Left hindlimb (tissue), 1 donor: ENCODE measurements at regions not wholly inside any gene's neighbourhood (a gene's known extent, or its start where the extent isn't known, plus 50 kb on each side); places are given as distances from the start of the nearest gene placed in this dataset.

Experiments
- DNase-seq: peaks from one replicate; pipeline ENCODE4 v3.0.0-alpha.2; 2018

DNA sequence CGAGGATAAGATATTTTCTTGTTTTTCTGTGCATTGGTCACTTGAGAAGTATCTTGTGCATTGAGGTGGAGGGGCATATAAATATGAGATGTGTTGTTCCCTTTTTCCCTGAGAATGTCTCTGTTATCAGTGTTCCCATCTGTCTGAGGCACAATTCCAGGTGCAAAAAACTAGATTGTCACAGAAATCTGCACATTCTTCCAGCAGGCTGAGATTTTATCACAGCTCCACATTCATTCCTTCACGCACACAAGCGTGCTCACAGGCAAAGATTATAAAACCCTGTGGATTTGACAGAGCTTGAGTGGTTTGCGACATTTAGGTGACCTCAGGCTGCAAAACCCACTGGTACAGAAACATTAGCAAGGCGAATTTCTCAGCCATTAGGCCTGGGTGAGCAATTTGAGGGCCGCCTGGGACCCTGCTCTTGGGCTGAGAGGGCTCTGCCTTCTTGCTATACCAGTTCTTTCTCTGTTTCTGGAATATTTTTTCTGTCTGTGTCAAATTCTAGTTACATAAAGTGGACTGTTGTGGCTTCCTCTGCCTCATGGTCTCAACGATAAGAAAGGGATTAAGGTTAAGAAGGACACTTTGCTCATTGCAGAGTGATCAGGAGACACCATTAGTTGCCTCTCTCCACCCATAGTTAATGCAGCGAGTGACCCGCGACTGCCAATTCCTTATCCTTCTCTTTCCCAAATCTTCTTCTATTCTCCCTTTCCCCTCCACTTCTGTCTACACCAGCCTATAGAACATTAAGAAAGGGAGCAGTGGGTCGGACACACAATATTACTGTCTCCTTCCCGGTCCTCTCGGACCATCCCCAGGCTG is 86.7 kb upstream of the C1QTNF7 start:
- DNase-seq, result no peak

DNA sequence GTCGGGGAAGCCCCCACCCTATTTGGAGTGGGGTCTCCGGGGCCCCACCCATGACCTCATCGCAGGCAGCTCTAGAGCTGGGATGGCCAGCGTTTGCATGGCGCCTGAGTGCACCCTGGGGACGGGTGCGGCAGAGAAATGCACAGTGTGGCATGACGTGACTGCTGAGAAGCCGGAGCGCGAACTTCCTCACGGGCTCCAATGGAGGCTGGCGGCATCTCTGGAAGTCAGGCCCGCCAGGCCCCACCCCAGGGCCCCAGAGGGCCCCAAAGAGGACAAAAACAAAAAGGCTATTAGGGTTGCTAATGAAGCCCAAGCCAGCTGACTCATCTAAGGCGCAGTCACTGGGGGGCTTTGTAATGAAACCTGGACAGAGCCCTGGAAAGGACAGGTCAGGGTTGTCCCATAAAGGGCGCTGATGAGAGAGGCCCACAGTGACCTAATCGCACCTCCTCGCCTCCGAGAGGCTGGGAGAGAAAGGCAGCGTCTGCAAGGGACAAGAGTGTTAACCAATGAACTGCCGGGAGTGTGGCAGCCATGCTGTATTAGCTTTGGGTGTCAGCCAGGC is 86.0 kb upstream of the C1QTNF7 start:
- no peak for DNase-seq

DNA sequence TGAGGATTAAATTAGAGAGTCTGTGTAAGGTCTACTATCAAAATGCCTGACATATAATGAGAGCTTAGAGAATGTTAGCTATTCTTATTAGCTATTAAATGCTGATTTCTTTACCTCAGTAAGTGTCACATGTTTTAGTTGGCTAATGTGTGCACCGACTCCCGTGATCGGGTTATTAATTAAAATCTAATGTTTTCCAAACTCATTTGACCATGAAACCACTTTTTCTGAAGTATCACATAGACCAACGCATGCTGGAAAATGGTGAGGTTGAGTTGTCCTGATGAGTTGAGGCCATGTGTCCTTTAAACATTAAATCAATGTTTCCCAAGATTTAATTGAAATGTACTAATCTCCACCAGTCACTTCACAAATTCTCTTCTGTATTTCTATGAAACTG is 84.8 kb upstream of the C1QTNF7 start:
- no peak for DNase-seq

DNA sequence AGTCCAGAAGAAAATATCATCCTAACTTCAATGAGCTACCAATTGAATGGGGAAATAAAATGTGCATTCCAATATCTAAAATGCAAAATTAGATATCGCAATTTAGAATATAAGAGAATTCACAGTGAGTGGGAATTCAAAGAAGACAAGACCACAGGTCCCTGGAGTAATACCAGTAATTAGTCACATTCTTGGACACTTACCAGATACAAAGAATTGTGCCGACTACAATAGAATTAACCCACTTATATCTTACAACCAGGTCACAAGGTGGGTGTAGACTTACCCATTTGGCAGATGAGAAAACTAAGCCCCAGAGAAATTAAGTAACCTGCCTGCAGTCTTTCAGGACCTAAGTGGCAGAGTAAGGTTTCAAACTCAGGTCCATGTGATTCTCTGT is 84.3 kb upstream of the C1QTNF7 start:
- no peak for DNase-seq

DNA sequence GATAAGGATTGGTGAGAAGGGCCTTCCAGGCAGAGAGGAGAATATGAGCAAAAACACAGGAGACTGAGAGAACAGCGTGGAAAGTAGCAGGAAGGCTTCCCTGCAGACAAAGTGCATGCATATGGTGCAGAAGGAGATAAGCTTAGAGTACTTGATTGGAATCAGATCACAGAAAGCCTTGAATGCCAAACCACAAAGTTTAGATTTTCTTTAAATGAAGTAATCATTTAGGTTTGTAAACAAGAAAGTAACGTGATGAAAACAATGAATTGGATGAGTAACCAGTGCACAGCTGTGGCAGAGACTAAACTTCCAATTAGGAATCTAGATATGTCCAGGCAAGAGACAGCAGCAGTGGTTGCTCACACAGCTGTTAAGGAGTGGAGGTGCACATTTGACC is 83.8 kb upstream of the C1QTNF7 start:
- no peak for DNase-seq

GRCh38 chr4:15345134-15345533 is 82.7 kb upstream of the C1QTNF7 start:
- no peak for DNase-seq

DNA sequence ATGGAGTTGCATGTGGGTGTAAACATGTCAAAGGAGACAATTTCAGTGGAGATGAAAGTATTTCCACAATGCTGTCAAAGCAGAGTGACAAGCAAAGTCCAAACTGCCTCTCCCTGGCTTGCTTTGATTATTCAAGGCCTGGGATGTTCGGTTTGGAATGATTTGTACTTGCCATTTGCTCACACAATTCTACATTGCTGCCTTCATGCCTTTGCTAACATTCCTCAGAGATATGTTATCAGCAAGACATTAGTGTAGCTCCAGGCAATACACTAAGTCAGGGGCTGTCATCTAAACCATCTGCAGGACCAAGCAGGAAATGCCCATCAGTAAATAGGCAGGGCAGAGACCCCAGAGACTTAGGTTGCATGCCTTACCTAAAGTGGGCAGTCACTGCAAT is 79.6 kb upstream of the C1QTNF7 start:
- no peak for DNase-seq

GRCh38 chr4:15348695-15349094 is 79.1 kb upstream of the C1QTNF7 start:
- DNase-seq, result no peak

GRCh38 chr4:15349531-15349935 is 78.3 kb upstream of the C1QTNF7 start:
- no peak for DNase-seq

- DNase-seq, result no peak
These were observed 77.9 kb upstream of the C1QTNF7 start for GRCh38 chr4:15349965-15350364.

GRCh38 chr4:15352524-15352923 is 75.3 kb upstream of the C1QTNF7 start:
- DNase-seq, result no peak

- DNase-seq, result no peak
These were observed 74.6 kb upstream of the C1QTNF7 start for GRCh38 chr4:15353207-15353606.

DNA sequence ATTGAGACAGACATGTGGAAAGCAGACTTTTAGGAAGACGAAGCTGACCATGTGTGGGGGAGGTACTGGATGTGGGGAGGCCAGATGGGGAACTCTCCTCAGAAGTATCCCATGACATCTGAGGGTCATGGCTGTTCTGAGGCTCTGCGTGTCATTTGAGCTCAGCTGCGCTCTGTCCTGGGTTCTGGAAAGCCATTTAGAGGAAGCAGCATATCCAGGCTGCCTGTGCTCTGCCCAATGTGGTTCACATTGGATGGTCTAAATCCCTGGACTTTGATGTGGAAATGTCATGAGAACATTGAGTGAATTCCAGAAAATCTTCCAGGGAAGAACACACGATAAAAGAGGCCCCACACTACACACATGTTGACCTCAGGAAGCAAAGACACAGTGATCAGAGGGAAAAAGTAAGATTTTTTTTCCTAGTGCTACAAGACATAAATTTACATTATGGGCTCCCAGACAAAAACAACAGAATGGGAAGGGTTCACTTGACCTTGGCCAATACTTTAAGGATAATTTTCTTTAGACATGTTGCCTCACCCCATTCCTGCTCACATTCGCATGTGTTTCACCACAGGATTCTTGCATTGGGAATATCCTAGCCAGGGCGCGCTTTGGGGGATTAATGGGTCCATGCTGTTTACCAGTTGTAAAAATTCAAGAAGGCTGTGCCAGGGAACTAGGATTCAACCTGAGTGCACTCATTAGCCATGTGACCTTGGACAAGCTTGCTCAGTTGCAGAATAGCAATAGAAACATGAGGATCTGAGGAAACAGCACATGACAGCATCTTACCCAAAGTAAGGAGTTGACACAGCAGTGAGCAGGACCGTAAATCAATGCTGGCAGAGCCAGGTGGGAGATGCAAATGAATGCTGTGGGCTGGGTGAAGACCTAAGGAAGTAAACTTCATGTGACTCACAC is 73.2 kb upstream of the C1QTNF7 start:
- no peak for DNase-seq

GRCh38 chr4:15361529-15361928 is 66.3 kb upstream of the C1QTNF7 start:
- DNase-seq, result no peak

DNA sequence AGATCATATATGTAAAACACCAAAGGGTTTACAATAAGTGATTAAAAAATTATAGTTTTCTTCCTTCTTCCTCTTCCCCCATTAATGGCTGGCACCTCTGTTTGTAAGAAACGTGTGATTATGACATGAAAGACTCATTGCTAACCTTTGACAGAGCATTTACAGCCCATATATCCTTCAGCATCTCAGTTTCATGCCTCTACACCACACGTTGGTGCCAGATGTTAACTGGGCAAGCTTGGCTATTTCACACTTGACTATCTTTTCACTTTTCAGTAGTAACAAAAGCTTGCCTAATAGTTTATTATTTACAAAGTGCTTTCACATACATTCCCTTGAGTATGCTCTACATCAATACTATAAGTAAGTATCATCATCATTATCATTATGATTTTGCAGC is 65.3 kb upstream of the C1QTNF7 start:
- no peak for DNase-seq

GRCh38 chr4:15364183-15364582 is 63.6 kb upstream of the C1QTNF7 start:
- no peak for DNase-seq

DNA sequence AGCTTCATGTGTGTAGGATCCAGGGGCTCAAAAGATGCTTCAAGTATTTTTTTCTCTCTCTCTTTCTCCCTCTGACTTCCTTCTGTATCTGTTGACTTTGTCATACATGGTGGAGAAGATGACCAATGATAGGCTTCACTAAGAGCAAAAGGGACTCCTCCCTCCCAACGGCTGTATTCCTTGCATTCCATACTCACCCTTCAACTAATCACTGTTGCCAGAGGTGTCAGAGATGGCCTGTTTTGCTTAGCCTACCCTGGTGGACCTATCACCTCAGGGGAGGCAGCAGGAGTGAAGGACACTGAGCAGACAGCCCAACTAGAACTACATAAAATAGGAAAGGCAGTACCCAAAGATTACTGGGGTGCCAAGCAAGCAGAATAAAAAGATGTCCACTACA is 62.2 kb upstream of the C1QTNF7 start:
- no peak for DNase-seq

DNA sequence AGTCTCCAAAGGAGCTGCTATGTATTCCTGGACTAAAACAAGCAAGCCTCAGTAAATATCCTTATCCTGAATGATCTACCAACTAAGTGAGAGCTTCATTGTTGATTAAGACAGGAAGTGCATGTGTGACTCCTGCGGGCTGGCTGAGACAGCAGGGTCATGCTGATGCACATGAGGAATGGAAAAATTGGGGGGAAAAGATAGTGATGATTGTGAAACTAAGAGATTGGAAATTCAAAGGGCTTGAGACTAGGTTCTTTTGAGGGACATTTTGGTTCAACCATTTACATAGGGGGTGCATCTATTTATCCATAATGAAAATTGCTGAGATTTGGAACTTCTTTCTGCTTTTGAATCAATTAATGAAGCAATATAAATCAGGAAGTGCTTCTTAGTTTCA is 61.1 kb upstream of the C1QTNF7 start:
- no peak for DNase-seq

DNA sequence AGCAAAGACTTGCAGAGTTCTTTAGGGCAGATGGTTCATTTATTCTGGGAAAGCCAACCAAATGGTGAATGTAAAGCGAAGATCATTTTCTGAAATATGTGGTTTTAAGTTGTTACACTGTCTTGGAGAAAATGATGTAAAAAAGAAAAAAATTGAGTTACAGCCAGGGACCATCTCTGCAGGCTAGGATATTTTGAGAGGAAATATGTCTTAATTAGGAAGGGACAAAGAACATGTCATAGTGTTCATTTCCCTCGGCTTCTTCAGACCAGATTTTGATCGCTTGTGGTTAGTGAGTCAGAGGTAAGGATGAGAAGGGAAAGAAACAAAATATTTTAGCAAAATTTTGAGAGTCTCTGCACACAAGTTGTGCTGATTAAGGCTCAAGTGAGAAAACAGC is 59.0 kb upstream of the C1QTNF7 start:
- no peak for DNase-seq

DNA sequence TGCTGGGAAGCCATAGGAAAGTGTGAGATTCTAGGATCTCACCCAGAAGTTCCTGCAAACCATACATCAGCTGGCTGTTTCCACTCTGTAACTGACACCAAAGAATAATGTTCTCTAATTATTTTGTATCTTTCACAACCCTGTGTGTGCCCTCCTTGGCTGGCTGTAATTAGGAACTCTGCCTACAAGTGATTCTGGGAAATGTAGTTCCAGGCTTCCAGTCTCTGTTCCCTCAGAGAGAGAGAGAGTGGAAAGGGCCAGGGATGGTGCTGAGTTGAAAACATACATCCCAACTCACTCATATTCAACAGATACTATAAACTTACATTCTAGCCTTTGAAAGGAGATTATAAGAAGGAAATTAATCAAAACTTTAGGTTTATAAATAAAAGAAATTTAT is 57.5 kb upstream of the C1QTNF7 start:
- DNase-seq, result no peak

DNA sequence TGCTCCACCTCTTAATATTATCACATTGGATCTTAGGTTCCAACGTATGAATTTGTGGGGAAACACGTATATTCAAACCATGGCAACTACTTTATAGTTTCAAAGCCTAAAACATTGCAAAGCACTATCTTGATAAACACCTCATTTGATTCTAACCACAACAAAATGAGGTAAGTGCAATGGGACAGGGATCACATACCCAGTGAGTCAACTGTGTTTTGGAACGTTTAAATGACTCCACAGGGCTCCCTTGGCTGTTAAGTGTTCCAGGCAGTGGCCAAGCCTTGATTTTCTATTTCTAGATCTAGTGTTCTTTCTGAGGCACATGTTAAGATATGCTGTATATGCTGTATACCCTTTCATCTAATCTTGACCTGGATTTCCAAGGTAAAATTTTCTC is 54.5 kb upstream of the C1QTNF7 start:
- no peak for DNase-seq

- no peak for DNase-seq
These were observed 53.2 kb upstream of the C1QTNF7 start for GRCh38 chr4:15374656-15375055.

GRCh38 chr4:15375667-15376066 is 52.2 kb upstream of the C1QTNF7 start:
- no peak for DNase-seq

DNA sequence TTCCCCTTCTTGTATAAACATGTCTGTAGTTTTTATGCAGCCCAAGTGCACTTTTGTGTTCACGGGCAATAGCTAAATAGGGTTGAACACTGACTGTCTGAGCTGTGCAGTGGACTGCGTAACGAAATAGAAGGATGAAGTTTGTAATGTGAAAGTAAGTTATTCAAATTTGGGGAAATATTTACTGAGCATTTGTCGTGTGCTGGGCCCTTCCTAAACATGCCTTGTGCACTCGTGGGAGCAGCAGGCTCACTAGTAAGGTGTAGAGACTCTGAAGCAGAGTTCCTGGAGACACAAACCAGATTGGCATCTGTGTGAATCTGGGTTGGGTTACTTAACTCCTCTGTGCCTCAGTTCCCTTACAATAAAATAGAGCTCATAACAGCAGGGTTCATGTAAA is 51.7 kb upstream of the C1QTNF7 start:
- DNase-seq, result no peak
